ENCODE measurements at regions not wholly inside any gene's neighbourhood (a gene's known extent, or its start where the extent isn't known, plus 50 kb on each side); places are given as distances from the start of the nearest gene placed in this dataset.

DNA sequence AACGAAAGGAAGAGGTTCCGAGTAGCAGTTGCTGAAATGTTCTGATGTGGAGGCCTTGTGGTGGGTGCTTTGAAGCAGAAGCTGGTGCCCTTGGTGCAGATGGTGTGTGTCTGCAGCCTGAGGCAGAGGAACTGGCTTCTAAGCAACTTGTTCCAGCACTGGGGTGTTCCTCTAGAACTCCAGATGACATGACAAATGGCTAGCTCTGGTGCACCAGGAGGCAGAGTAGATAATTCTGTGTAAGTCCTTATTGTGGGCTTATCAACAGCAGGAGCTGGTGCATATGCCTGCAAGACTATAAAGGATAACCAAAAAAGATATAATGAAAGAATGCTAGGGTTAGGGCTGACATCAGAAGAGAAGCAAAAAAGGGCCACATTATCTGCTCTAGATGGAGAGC is 76.5 kb downstream of the ARL5B start:
- Mint-ChIP-seq H3K36me3 (no peaks in the 10 kb centered on the region), H3K4me3 (no peak overlapping the region), H3K27ac (no peak overlapping the region), H3K27me3 (no peaks in the 10 kb centered on the region), H3K4me1 (no peaks in the 10 kb centered on the region), H3K9me3 (peaks cover 0 to 9% (median 3%) of the 10 kb centered on the region in 3 donors)

DNA sequence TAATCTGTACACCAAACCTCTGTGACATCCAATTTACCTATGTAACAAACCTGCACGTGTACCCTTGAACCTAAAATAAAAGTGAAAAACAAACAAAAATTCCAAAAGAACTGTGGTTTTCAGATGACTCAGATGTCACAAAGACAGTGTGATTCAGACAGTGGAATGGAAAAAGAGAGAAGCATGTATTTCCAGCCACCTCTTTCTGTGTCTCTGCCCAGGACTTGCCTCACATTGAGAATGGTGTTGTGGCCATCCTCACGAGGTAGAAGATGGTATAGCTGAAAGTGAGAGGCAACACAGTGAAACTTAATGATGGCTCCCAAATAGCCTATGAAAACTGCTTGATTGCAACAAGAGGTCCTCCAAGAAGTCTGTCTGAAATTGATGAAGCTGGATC is 78.0 kb downstream of the ARL5B start:
- no peaks in the 10 kb centered on the region for H3K27me3 Mint-ChIP-seq
- H3K4me1 Mint-ChIP-seq, result no peaks in the 10 kb centered on the region
- H3K27ac Mint-ChIP-seq, result no peak overlapping the region
- H3K4me3 Mint-ChIP-seq, result no peak overlapping the region
- H3K36me3 Mint-ChIP-seq, result no peaks in the 10 kb centered on the region
- peaks cover 5 to 9% (median 9%) of the 10 kb centered on the region in 3 donors for H3K9me3 Mint-ChIP-seq

DNA sequence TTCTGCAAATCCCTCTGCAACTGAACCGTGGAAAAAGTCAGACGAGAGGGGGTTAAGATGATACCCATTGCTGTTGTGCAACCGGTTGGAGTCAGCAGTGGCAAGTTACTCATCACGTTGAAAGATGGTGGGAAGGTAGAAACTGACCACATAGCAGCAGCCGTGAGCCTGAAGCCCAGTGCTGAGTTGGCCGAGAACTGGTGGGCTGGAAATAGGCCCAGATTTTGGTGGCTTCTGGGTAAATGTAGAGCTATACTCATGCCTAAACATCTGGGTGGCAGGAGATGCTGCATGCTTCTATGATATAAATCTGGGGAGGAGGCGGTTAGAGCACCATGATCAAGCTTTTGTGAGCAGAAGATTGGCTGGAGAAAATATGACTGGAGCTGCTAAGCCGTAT is 78.6 kb downstream of the ARL5B start:
- H3K27me3 Mint-ChIP-seq, result no peaks in the 10 kb centered on the region
- H3K4me3 Mint-ChIP-seq, result no peak overlapping the region
- peaks cover 5 to 9% (median 8%) of the 10 kb centered on the region in 3 donors for H3K9me3 Mint-ChIP-seq
- no peak overlapping the region for H3K27ac Mint-ChIP-seq
- no peaks in the 10 kb centered on the region for H3K4me1 Mint-ChIP-seq
- no peaks in the 10 kb centered on the region for H3K36me3 Mint-ChIP-seq

DNA sequence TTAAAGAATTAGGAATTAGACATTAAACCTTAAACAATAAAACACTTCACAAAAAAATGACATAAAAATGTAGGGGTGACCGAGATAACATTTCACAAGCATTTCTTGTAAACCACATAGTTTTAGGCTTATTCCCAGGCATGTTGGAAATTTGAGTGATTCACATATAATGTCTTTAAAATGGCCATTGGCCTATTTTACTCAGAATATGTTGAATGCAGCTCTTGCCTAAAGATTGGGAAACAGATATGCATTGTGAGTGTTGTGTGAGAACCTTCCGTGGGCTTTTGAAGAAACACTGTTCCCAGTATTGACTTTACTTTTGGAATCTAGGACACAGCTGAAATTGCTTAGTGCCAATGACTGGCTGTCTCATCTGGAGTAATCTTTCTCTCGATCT is 79.6 kb downstream of the ARL5B start:
- no peaks in the 10 kb centered on the region for H3K27me3 Mint-ChIP-seq
- H3K36me3 Mint-ChIP-seq, result no peaks in the 10 kb centered on the region
- no peaks in the 10 kb centered on the region for H3K4me1 Mint-ChIP-seq
- peaks cover 5 to 10% (median 7%) of the 10 kb centered on the region in 3 donors for H3K9me3 Mint-ChIP-seq
- no peak overlapping the region for H3K4me3 Mint-ChIP-seq
- no peak overlapping the region for H3K27ac Mint-ChIP-seq

DNA sequence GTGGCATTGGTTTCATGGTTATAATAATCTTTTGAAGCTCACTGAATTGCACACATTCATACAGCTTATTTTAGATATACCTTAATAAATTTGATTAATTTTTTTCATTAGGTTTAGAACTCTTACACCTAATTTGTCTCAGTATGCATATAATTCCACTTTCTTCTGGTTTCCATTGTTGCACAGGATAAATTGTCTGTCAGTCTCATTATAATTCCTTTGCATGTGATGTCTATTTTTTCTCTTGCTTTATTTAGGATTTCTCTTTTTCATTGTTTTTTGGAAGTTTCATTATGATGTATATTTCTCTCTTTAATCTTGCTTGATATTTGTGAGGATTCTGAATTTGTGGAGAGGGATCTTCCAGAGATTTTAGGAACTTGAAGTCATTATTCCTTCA is 84.7 kb downstream of the ARL5B start:
- Mint-ChIP-seq H3K36me3 (no peaks in the 10 kb centered on the region), H3K9me3 (peaks cover 2 to 21% (median 3%) of the 10 kb centered on the region in 3 donors), H3K4me1 (no peaks in the 10 kb centered on the region), H3K4me3 (no peak overlapping the region), H3K27me3 (no peaks in the 10 kb centered on the region), H3K27ac (no peak overlapping the region)

DNA sequence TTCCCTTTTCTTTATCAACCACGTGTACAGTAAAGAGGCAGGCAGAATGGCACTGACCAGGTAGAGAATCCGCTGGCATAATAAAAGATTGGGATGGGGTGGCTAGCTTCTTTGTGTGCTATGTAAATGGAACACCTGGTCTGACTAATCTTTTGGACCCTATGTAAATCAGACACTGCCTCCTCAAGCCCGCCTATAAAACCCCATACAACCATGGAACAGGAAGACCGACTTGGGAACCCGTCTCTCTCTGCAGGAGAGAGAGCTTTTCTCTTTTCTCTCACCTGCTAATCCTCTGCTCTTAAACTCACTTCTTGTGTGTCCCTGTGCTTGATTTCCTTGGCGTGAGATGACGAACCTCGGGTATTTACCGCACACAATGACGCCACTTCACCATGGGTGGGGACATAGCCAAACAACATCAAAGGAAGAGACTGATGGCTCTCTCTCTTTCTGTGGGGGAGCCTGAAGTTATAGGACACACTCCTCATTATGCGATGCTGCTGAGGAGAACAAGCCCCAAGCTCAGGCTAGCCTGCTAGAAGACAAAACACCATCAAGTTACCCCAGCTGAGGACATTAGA is 94.2 kb downstream of the ARL5B start:
- peak overlapping the region in 1 of 4 donors; percentile 37 for H3K4me3 Mint-ChIP-seq
- H3K27me3 Mint-ChIP-seq, result no peaks in the 10 kb centered on the region
- peaks cover 2 to 3% (median 3%) of the 10 kb centered on the region in 3 donors for H3K9me3 Mint-ChIP-seq
- H3K4me1 Mint-ChIP-seq, result no peaks in the 10 kb centered on the region
- H3K27ac Mint-ChIP-seq, result no peak overlapping the region
- H3K36me3 Mint-ChIP-seq, result no peaks in the 10 kb centered on the region

DNA sequence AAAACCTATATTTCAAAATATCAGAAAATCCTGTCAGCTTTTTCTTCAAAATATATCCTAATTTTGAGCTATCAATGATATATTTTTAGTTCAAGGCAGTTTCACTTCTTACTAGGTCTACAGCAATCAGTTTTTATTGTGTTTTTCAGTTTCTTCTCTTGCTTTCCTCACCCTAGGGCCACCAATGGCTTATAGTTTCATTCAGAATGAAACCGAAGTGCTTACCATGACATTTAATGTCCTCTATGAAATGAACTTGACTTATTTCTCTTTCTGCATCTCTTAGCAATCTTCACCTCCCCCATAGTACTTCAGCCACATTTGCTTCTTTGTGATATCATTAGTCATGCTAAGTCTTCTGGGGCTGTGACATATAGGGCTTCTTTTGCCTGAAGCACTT is 100.3 kb downstream of the ARL5B start:
- Mint-ChIP-seq H3K9me3 (peaks cover 2 to 4% (median 4%) of the 10 kb centered on the region in 3 donors), H3K4me1 (no peaks in the 10 kb centered on the region), H3K27ac (no peak overlapping the region), H3K4me3 (no peak overlapping the region), H3K27me3 (no peaks in the 10 kb centered on the region), H3K36me3 (no peaks in the 10 kb centered on the region)

DNA sequence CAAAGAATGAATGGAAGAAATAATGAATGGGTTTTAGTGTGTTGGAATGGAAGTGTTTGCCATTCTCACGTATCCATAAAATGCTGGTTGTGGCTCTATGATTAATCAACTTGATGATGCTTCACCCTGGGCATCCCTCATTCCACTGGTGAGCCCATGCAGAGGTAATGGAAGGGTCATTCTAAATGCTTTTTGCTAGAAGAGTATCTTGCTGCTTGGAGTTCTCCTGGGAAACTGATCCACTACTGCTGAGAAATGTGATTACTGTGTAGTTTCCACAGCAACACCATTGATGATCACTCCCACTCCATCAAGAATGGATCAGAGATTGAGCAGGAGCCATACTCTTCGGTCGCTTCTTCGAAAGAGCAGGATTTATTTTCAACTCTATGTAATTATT is 101.6 kb downstream of the ARL5B start:
- H3K4me3 Mint-ChIP-seq, result no peak overlapping the region
- no peaks in the 10 kb centered on the region for H3K36me3 Mint-ChIP-seq
- no peaks in the 10 kb centered on the region for H3K4me1 Mint-ChIP-seq
- no peaks in the 10 kb centered on the region for H3K27me3 Mint-ChIP-seq
- peaks cover 2 to 4% (median 4%) of the 10 kb centered on the region in 3 donors for H3K9me3 Mint-ChIP-seq
- H3K27ac Mint-ChIP-seq, result no peak overlapping the region

DNA sequence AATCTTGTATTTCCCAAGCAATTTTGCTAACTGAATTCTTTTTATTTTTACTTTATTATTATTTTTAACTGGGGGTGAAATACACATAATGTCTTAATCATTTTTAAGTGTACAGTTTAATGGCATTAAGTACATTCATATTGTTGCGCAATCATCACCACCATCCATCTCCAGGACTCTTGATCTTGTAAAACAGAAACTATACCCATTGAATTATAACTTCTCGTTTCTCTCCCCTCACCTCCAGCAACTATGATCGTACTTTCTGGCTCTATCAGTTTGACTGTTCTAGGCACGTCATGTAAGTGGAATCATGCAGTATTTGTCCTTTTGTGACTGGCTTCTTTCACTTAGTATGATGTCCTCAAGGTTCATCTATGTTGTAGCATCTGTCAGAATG is 108.8 kb downstream of the ARL5B start:
- Mint-ChIP-seq H3K36me3 (no peaks in the 10 kb centered on the region), H3K4me1 (no peaks in the 10 kb centered on the region), H3K9me3 (no peaks in the 10 kb centered on the region), H3K27ac (no peak overlapping the region), H3K27me3 (no peaks in the 10 kb centered on the region), H3K4me3 (no peak overlapping the region)

DNA sequence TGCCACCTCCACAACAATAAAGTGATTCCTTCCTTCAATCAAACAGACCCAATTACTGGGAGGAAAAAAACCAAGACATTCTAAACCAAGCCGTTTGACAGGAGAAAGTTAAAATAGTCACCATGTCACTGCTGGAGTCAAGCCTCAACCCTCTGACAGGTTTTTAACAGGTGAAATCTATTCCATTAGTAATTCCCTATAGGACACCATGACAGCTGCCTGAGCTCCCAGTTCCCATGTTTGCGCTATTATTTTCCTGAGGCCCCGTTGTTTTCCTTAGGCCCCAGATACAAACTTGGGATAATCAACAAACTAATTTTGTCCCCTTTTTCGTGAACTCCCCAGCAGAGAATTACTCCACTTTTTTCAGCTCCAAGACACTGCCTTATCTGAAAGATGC is 113.9 kb downstream of the ARL5B start:
- Mint-ChIP-seq H3K27me3 (no peaks in the 10 kb centered on the region), H3K36me3 (no peaks in the 10 kb centered on the region), H3K4me3 (no peak overlapping the region), H3K9me3 (peaks cover 0 to 2% (median 0%) of the 10 kb centered on the region in 3 donors), H3K27ac (no peak overlapping the region), H3K4me1 (no peaks in the 10 kb centered on the region)

DNA sequence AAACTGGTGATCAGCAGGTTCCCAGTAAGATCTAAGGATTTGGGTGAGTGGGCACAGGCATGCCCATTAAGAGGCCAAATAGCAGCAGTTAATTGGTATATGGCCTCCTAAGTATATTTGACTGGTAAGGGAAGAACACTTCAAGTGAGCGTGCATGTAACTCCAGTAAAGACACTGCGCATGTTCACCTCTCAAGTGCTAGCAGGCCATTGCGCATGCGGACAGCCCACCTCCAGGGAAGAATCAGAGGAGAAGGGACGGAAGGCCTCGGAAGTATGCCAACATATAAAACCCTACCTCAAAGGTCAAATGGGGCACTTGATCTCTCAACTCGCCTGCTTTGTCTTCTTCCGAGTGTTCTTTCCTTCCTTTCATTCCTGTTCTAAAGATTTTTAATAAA is 118.0 kb downstream of the ARL5B start:
- Mint-ChIP-seq H3K36me3 (no peaks in the 10 kb centered on the region), H3K27ac (no peak overlapping the region), H3K4me3 (no peak overlapping the region), H3K4me1 (no peaks in the 10 kb centered on the region), H3K9me3 (peaks cover 0 to 2% (median 0%) of the 10 kb centered on the region in 3 donors), H3K27me3 (no peaks in the 10 kb centered on the region)

DNA sequence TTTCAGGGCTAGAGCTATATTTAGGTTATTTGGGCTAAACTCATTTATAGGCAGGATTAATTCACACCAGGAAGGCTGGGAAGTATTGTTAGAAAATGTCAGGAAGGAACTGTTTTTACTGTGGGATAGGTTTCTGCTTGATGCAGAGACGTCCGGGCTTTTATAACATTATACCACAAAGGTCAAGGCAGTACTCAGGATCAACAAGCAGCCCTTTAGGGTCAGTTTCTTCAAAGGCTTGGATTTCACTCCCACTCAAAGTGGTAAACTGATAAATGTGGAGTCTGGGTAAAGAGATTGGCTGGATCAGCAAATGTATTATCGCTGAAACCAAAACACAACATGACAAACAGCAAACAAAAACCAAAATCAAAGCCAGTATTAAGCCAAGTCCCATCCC is 127.2 kb downstream of the ARL5B start:
- H3K36me3 Mint-ChIP-seq, result no peaks in the 10 kb centered on the region
- no peak overlapping the region for H3K4me3 Mint-ChIP-seq
- peaks cover 6 to 30% (median 10%) of the 10 kb centered on the region in 3 donors for H3K9me3 Mint-ChIP-seq
- no peak overlapping the region for H3K27ac Mint-ChIP-seq
- H3K27me3 Mint-ChIP-seq, result no peaks in the 10 kb centered on the region
- H3K4me1 Mint-ChIP-seq, result no peaks in the 10 kb centered on the region

DNA sequence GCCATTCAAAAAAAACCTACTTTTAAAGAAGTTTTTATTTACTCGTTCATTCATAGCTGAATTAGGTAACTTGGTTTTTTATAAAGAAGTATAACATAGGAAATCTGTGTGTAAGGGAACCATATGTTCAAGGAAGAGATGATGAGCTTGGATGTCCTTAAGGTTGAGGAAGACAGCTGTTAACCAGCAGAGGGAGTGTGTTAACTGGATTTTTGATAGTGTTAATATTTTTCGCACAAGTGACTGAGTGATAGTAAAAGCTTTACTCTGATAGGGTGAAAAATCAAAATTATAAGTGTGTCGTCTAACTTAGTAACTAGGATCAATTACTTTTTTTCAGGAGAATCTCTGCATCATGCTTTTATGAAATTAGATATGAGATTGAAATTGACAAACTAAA is 134.7 kb downstream of the ARL5B start:
- Mint-ChIP-seq H3K27me3 (no peaks in the 10 kb centered on the region), H3K27ac (no peak overlapping the region), H3K9me3 (peaks cover 4 to 28% (median 12%) of the 10 kb centered on the region in 3 donors), H3K4me3 (no peak overlapping the region), H3K36me3 (peaks cover 1% of the 10 kb centered on the region), H3K4me1 (no peaks in the 10 kb centered on the region)

DNA sequence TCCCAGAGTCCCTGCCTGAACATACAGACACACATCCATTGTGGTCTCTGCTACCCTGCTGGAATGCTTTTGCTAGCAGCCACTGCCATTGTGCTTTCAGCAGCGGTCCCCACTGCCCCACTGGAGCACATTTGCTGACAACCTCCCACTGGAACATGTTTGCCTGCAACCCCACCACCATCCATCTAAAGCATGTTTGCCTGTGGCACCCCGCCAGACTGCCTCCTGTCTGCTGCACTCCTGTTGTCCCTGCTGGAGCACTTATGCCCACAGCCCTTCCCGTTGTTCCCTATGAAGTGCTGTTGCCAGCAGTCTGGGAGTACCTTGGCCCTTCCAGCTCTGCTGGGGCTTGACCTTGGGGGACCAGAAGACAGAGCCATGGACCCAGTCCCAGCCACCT is 136.3 kb downstream of the ARL5B start:
- H3K9me3 Mint-ChIP-seq, result peaks cover 4 to 22% (median 7%) of the 10 kb centered on the region in 3 donors
- H3K4me1 Mint-ChIP-seq, result no peaks in the 10 kb centered on the region
- no peaks in the 10 kb centered on the region for H3K27me3 Mint-ChIP-seq
- H3K4me3 Mint-ChIP-seq, result no peak overlapping the region
- H3K27ac Mint-ChIP-seq, result no peak overlapping the region
- peaks cover 1% of the 10 kb centered on the region for H3K36me3 Mint-ChIP-seq

DNA sequence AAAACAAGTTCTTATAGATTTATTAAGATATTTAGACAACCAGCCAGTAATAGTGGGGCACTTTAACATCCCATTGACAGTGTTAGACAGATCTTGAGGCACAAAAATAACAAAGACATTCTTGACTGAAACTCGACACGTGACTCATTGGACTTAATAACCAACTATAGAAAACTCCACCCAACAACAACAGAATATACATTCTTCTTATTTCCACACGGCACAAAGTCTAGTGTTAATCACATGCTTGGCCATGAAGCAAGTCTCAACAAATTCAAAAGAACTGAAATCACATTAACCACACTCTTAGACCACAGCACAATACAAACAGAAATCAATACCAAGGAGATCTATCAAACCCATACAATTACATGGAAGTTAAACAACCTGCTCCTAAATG is 138.1 kb downstream of the ARL5B start:
- no peak overlapping the region for H3K27ac Mint-ChIP-seq
- peaks cover 2 to 10% (median 4%) of the 10 kb centered on the region in 3 donors for H3K9me3 Mint-ChIP-seq
- no peak overlapping the region for H3K4me3 Mint-ChIP-seq
- H3K4me1 Mint-ChIP-seq, result no peaks in the 10 kb centered on the region
- no peaks in the 10 kb centered on the region for H3K36me3 Mint-ChIP-seq
- H3K27me3 Mint-ChIP-seq, result no peaks in the 10 kb centered on the region

DNA sequence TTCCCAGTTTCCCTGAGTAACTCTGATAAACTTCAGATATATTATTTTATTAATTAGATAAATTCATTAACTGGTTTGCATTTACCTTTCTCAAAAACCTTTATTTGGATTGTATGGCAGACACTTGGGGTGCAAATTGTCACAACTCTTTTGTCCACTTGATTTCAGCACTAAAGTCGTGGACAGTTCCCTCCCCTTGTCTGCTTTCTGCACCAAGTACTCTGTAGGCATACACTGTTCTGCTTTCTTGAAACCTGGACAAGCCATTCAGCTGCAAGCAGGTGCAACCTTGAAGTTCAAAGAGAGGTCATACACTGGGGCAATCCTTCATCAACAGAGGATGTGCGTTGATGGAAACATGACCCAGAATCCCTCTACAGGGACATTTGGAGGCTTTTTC is 162.9 kb downstream of the ARL5B start:
- Mint-ChIP-seq H3K36me3 (no peaks in the 10 kb centered on the region), H3K27ac (no peak overlapping the region), H3K27me3 (no peaks in the 10 kb centered on the region), H3K4me1 (no peaks in the 10 kb centered on the region), H3K4me3 (no peak overlapping the region), H3K9me3 (peaks cover 3 to 14% (median 7%) of the 10 kb centered on the region in 3 donors)

Data from IgD-negative memory B cell (primary cell).